HepG2 (cell line): ENCODE measurements at regions not wholly inside any gene's neighbourhood (a gene's known extent, or its start where the extent isn't known, plus 50 kb on each side); places are given as distances from the start of the nearest gene placed in this dataset.

ENCODE experiments used
- ARID2 ChIP-seq: sonication (generic); formaldehyde crosslinking; IDR thresholded peaks from 2 replicates; pipeline ENCODE4 v1.8.1; 2022; ENCODE audit warnings: mild to moderate bottlenecking, missing genetic modification reagents, borderline replicate concordance
- BCL3 ChIP-seq: sonication (generic); formaldehyde crosslinking; IDR thresholded peaks from 2 replicates; pipeline ENCODE4 v1.5.1; 2020; ENCODE audit warnings: mild to moderate bottlenecking, missing genetic modification reagents, moderate library complexity
- FOXK2 ChIP-seq: fragments of 450-650 bp; IDR thresholded peaks from 2 replicates; pipeline ENCODE4 v1.6.1; 2016
- FOXO4 ChIP-seq: sonication (generic); formaldehyde crosslinking; conservative IDR thresholded peaks from 2 replicates; pipeline ENCODE4 v1.8.1; 2023; ENCODE audit warnings: missing genetic modification reagents
- NBN ChIP-seq: fragments of 450-650 bp; conservative IDR thresholded peaks from 2 replicates; pipeline ENCODE4 v1.6.1; 2017
- NFIB ChIP-seq: sonication (generic); formaldehyde crosslinking; IDR thresholded peaks from 2 replicates; pipeline ENCODE4 v1.9.0; 2021; ENCODE audit warnings: missing genetic modification reagents, mild to moderate bottlenecking, borderline replicate concordance
- RAD51 ChIP-seq: fragments of 450-650 bp; IDR thresholded peaks from 2 replicates; pipeline ENCODE4 v1.6.1; 2016; ENCODE audit warnings: borderline replicate concordance
- RCOR2 ChIP-seq: IDR thresholded peaks from 2 replicates; pipeline ENCODE4 v1.6.1; 2016; ENCODE audit warnings: missing biosample characterization, missing genetic modification reagents
- SMAD3 ChIP-seq: sonication (generic); formaldehyde crosslinking; IDR thresholded peaks from 2 replicates; pipeline ENCODE4 v1.4.0; 2020; ENCODE audit warnings: missing genetic modification reagents
- SOX13 ChIP-seq, 3 experiments: fragments of 450-650 bp in 1 of 3; sonication (generic) in 1 of 3; formaldehyde crosslinking in 1 of 3; IDR thresholded peaks in 2 of 3; conservative IDR thresholded peaks in 1 of 3; 2 replicates each; pipeline versions ENCODE4 v1.5.0 to v1.6.1; 2016 to 2020; ENCODE audit warnings: antibody characterized with exemption in 1 of 3, mild to moderate bottlenecking in 1 of 3, missing compliant biosample characterization in 1 of 3, missing genetic modification reagents in 1 of 3, moderate library complexity in 1 of 3
- ZNF800 ChIP-seq: sonication (generic); formaldehyde crosslinking; IDR thresholded peaks from 2 replicates; pipeline ENCODE4 v1.4.0; 2020; ENCODE audit warnings: missing genetic modification reagents
- TF ChIP-seq, protein P1 (sequence below): sonication (generic); formaldehyde crosslinking; IDR thresholded peaks from 2 replicates; pipeline ENCODE4 v1.5.0; 2020; ENCODE audit warnings: mild to moderate bottlenecking, missing genetic modification reagents, moderate library complexity
- TF ChIP-seq, protein P2 (sequence below): IDR thresholded peaks from 2 replicates; pipeline ENCODE4 v1.6.1; 2016; ENCODE audit warnings: control low read depth

DNA sequence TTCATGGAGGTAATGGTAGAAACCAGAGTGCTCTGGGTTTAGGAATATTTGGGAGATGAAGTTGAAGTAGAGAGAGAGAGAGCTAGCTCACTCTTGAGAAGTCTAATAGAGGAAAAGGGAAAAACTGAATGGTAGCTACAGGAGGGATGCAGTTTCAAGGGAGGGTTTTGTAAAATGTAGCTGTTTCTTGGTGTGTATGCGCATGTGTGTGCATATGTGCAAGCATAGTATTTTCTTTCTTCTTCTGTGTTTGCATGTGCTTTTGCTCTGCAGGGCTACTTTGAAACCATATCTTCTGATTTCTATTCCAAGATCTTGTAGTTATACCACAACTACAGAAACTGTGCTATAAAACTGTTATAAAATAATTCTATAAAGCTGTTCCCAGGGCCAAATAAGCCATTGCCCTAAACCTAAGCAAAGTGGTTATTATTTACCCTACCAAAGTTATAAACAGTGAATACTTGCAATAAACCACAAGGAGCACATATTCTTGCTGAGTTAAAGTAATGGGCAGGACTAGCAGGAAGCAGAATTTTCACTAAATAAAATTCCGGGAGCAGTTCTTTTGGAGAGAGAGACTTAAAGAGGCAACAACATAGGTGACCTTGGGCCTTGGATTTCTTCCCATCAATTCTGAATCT, 145.3 kb upstream of the ZNF521 start:
- no peak for TF ChIP-seq FOXK2
- TF ChIP-seq, protein P1, sequence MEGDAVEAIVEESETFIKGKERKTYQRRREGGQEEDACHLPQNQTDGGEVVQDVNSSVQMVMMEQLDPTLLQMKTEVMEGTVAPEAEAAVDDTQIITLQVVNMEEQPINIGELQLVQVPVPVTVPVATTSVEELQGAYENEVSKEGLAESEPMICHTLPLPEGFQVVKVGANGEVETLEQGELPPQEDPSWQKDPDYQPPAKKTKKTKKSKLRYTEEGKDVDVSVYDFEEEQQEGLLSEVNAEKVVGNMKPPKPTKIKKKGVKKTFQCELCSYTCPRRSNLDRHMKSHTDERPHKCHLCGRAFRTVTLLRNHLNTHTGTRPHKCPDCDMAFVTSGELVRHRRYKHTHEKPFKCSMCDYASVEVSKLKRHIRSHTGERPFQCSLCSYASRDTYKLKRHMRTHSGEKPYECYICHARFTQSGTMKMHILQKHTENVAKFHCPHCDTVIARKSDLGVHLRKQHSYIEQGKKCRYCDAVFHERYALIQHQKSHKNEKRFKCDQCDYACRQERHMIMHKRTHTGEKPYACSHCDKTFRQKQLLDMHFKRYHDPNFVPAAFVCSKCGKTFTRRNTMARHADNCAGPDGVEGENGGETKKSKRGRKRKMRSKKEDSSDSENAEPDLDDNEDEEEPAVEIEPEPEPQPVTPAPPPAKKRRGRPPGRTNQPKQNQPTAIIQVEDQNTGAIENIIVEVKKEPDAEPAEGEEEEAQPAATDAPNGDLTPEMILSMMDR (CRISPR knock-in tag): no peak
- TF ChIP-seq SOX13 (IDR thresholded peaks at IDR 0.05): no peak
- no peak for TF ChIP-seq SOX13 (CRISPR knock-in tag; conservative IDR thresholded peaks at IDR 0.05 in 1 of 2, IDR thresholded peaks at IDR 0.05 in 1 of 2)
- no peak for TF ChIP-seq RCOR2 (CRISPR knock-in tag)
- no peak for TF ChIP-seq FOXO4 (CRISPR knock-in tag)
- TF ChIP-seq BCL3 (CRISPR knock-in tag): no peak
- no peak for TF ChIP-seq SMAD3
- TF ChIP-seq, protein P2, sequence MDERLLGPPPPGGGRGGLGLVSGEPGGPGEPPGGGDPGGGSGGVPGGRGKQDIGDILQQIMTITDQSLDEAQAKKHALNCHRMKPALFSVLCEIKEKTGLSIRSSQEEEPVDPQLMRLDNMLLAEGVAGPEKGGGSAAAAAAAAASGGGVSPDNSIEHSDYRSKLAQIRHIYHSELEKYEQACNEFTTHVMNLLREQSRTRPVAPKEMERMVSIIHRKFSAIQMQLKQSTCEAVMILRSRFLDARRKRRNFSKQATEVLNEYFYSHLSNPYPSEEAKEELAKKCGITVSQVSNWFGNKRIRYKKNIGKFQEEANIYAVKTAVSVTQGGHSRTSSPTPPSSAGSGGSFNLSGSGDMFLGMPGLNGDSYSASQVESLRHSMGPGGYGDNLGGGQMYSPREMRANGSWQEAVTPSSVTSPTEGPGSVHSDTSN (CRISPR knock-in tag): no peak
- no peak for TF ChIP-seq RAD51
- no peak for TF ChIP-seq NBN
- no peak for TF ChIP-seq NFIB (CRISPR knock-in tag)
- TF ChIP-seq ZNF800 (CRISPR knock-in tag): no peak
- no peak for TF ChIP-seq ARID2
